ENCODE measurements at regions not wholly inside any gene's neighbourhood (a gene's known extent, or its start where the extent isn't known, plus 50 kb on each side); places are given as distances from the start of the nearest gene placed in this dataset.

DNA sequence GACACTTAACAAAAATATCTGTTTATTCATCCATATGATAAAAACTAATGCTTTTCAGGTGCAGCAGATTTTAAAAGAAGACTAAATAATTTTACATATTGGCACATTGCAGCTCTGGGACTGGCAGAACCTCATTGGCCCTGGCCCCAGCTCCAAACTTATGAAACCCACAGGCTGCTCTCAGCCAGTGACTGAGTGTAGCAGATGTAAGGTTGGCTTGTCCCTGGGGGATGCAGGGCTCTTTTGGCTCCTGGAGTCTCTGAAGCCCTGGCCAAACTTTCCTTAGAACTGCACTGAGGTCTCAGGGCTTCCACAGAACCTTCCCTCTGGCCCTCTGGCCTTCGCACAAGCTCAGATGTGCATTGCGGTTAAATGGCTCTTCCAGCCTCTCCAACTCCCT, 725.0 kb upstream of the SOX11 start:
- RAD21 ChIA-PET (ENCODE audit: low non-redundant PET in 1 of 2, low total read pairs in 2 of 2, uncharacterized antibody in 2 of 2, unreplicated experiment in 2 of 2), result no interaction called here
- DNase-seq (ENCODE audit: low read depth, low spot score), result no peak
- Histone ChIP-seq H2AFZ (ENCODE audit: low read depth, low read length, poor library complexity, severe bottlenecking) (no peak overlapping the region), H3K4me2 (ENCODE audit: low read length) (no peak overlapping the region), H4K20me1 (ENCODE audit: insufficient read depth) (no peaks in the 10 kb centered on the region), H3K79me2 (ENCODE audit: insufficient read depth, low read length) (no peaks in the 10 kb centered on the region), H3K4me3 (replicated peaks in 1 of 2; ENCODE audit: low read depth in 1 of 2, low read length in 2 of 2) (no peak overlapping the region), H3K36me3 (ENCODE audit: control insufficient read depth in 1 of 2, insufficient read depth in 2 of 2, low read length in 2 of 2) (no peaks in the 10 kb centered on the region), H3K9me3 (ENCODE audit: control insufficient read depth in 1 of 2, insufficient read depth in 1 of 2, low read depth in 1 of 2, low read length in 2 of 2) (peaks cover 18 to 26% of the 10 kb centered on the region in 2 experiments; a peak in 2 of 4 replicates), H3K9me2 (ENCODE audit: insufficient read depth) (no peaks in the 10 kb centered on the region), H3K27ac (ENCODE audit: low read depth, low read length) (no peak overlapping the region), H3K27me3 (ENCODE audit: insufficient read depth, low read length) (no peaks in the 10 kb centered on the region), H3K9ac (ENCODE audit: low read length) (no peak overlapping the region), H3K4me1 (ENCODE audit: control insufficient read depth in 1 of 2, insufficient read depth in 2 of 2, low read length in 2 of 2) (no peaks in the 10 kb centered on the region)
- intact Hi-C loops (cut with micrococcal nuclease), result no loop called here
- no TSS peak for BruUV-seq (replicated peaks)
- CTCF ChIA-PET, result no interaction called here
- POLR2A ChIA-PET, result no interaction called here
- no peak for ATAC-seq
- TF ChIP-seq JUND (IDR thresholded peaks at IDR 0.05), result no peak
- no peak for TF ChIP-seq EGR1 (IDR thresholded peaks at IDR 0.05; ENCODE audit: low read depth)
- no peak for TF ChIP-seq SIN3A (IDR thresholded peaks at IDR 0.05; ENCODE audit: low read depth)
- TF ChIP-seq TCF7L2 (IDR thresholded peaks at IDR 0.05; ENCODE audit: borderline replicate concordance, extremely low read depth, insufficient read depth, insufficient read length), result no peak
- TF ChIP-seq, protein P1, sequence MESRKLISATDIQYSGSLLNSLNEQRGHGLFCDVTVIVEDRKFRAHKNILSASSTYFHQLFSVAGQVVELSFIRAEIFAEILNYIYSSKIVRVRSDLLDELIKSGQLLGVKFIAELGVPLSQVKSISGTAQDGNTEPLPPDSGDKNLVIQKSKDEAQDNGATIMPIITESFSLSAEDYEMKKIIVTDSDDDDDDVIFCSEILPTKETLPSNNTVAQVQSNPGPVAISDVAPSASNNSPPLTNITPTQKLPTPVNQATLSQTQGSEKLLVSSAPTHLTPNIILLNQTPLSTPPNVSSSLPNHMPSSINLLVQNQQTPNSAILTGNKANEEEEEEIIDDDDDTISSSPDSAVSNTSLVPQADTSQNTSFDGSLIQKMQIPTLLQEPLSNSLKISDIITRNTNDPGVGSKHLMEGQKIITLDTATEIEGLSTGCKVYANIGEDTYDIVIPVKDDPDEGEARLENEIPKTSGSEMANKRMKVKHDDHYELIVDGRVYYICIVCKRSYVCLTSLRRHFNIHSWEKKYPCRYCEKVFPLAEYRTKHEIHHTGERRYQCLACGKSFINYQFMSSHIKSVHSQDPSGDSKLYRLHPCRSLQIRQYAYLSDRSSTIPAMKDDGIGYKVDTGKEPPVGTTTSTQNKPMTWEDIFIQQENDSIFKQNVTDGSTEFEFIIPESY (IDR thresholded peaks at IDR 0.05; ENCODE audit: extremely low read depth, insufficient replicate concordance, low read length), result no peak
- TF ChIP-seq ATF3 (IDR thresholded peaks at IDR 0.05), result no peak
- TF ChIP-seq, protein P2, sequence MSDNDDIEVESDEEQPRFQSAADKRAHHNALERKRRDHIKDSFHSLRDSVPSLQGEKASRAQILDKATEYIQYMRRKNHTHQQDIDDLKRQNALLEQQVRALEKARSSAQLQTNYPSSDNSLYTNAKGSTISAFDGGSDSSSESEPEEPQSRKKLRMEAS (IDR thresholded peaks at IDR 0.05), result no peak
- no peak for TF ChIP-seq RAD21 (IDR thresholded peaks at IDR 0.05; ENCODE audit: low read depth)
- TF ChIP-seq REST (IDR thresholded peaks at IDR 0.05; ENCODE audit: low read depth), result no peak
- no peak for TF ChIP-seq ZNF274 (IDR thresholded peaks at IDR 0.05; ENCODE audit: low read depth, low read length)
- TF ChIP-seq, protein P3, sequence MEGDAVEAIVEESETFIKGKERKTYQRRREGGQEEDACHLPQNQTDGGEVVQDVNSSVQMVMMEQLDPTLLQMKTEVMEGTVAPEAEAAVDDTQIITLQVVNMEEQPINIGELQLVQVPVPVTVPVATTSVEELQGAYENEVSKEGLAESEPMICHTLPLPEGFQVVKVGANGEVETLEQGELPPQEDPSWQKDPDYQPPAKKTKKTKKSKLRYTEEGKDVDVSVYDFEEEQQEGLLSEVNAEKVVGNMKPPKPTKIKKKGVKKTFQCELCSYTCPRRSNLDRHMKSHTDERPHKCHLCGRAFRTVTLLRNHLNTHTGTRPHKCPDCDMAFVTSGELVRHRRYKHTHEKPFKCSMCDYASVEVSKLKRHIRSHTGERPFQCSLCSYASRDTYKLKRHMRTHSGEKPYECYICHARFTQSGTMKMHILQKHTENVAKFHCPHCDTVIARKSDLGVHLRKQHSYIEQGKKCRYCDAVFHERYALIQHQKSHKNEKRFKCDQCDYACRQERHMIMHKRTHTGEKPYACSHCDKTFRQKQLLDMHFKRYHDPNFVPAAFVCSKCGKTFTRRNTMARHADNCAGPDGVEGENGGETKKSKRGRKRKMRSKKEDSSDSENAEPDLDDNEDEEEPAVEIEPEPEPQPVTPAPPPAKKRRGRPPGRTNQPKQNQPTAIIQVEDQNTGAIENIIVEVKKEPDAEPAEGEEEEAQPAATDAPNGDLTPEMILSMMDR (IDR thresholded peaks at IDR 0.05 in 2 of 3, conservative IDR thresholded peaks at IDR 0.05 in 1 of 3; ENCODE audit: borderline replicate concordance in 1 of 3, insufficient read depth in 1 of 3, low read depth in 2 of 3, low read length in 2 of 3), result no peak
- no peak for TF ChIP-seq ELF1 (IDR thresholded peaks at IDR 0.05; ENCODE audit: borderline replicate concordance, low read depth)
- no peak for TF ChIP-seq FOSL1 (IDR thresholded peaks at IDR 0.05; ENCODE audit: low read depth)
- TF ChIP-seq POLR2AphosphoS5 (IDR thresholded peaks at IDR 0.05; ENCODE audit: low read depth, low read length), result no peak
- TF ChIP-seq ZFX (IDR thresholded peaks at IDR 0.05), result no peak
- no peak for TF ChIP-seq YY1 (IDR thresholded peaks at IDR 0.05; ENCODE audit: extremely low read depth, insufficient replicate concordance, low read depth, low read length)
- TF ChIP-seq CEBPB (IDR thresholded peaks at IDR 0.05; ENCODE audit: low read depth), result no peak
